HepG2 (cell line): ENCODE measurements at regions not wholly inside any gene's neighbourhood (a gene's known extent, or its start where the extent isn't known, plus 50 kb on each side); places are given as distances from the start of the nearest gene placed in this dataset.

Experiments
- ATAC-seq: fragments of 200-7000 bp; cut with Tn5 transposase; 3 replicates; pipeline ENCODE4 v1.9.1; 2020; ENCODE audit warnings: mild to moderate bottlenecking, moderate library complexity
- BruUV-seq: library from RNA; stranded (reverse); fragments of 400-500 nt; replicated peaks from 2 replicates; lab custom pipeline; 2021; lab: Mats Ljungman, UMichigan
- CTCF ChIA-PET: fragments of 300-600 bp; formaldehyde crosslinking; extraction: SDS; loops from one replicate; lab custom pipeline; 2021; ENCODE audit warnings: low total read pairs, inconsistent platforms, low intra/inter-chr PET ratio; lab: Yijun Ruan, JAX
- POLR2A ChIA-PET: fragments of 350-600 bp; sonication (Branson Sonifier 250); formaldehyde crosslinking; loops from one replicate; lab custom pipeline; 2020; ENCODE audit warnings: antibody characterized with exemption, inconsistent platforms; lab: Yijun Ruan, JAX
- DNase-seq: peaks from one replicate; pipeline ENCODE4 v3.0.0-alpha.2; 2015; ENCODE audit warnings: low spot score
- FAIRE-seq: peaks from 3 replicates; lab custom pipeline; 2011; peaks lifted over from hg19 to GRCh38; lab: Jason Lieb, UNC
- H2AFZ ChIP-seq: one replicate; pipeline ENCODE4 v1.6.1; 2011; ENCODE audit warnings: low read length, inconsistent platforms
- H3K27ac ChIP-seq: fragments of 300-600 bp; 3 replicates; pipeline ENCODE4 v1.8.0; 2011; ENCODE audit warnings: mixed run types, mild to moderate bottlenecking, mixed read lengths, low read length, inconsistent platforms; ENCODE audit not compliant: insufficient read depth; ENCODE audit errors: extremely low read length
- H3K27me3 ChIP-seq, 2 experiments: fragments of 200-600 bp in 1 of 2; 2 replicates in 1 of 2; 3 replicates in 1 of 2; pipeline versions ENCODE4 v1.6.0 to v1.8.0; 2011; ENCODE audit warnings: low read length in 2 of 2, mild to moderate bottlenecking in 2 of 2, moderate library complexity in 2 of 2, inconsistent platforms in 1 of 2; ENCODE audit not compliant: insufficient read depth in 2 of 2, control insufficient read depth in 1 of 2
- H3K36me3 ChIP-seq, 2 experiments: fragments of 200-600 bp in 1 of 2; replicated peaks in 1 of 2; 2 replicates in 1 of 2; 3 replicates in 1 of 2; pipeline versions ENCODE4 v1.5.1 to v1.8.0; 2011; ENCODE audit warnings: low read length in 2 of 2, inconsistent platforms in 1 of 2; ENCODE audit not compliant: insufficient read depth in 2 of 2, control insufficient read depth in 1 of 2
- H3K4me1 ChIP-seq: 2 replicates; pipeline ENCODE4 v1.5.1; 2012; ENCODE audit warnings: low read length, inconsistent platforms; ENCODE audit not compliant: insufficient read depth
- H3K4me2 ChIP-seq: 2 replicates; pipeline ENCODE4 v1.6.0; 2011; ENCODE audit warnings: low read depth, low read length, inconsistent platforms
- H3K4me3 ChIP-seq, 3 experiments: fragments of 200-600 bp in 1 of 3; sonication (generic), shearing (Covaris generic) in 1 of 3; replicated peaks in 1 of 3; 2 replicates each; pipeline ENCODE4 v1.5.1; 2011 to 2016; ENCODE audit warnings: low read length in 3 of 3, inconsistent platforms in 2 of 3, low read depth in 2 of 3, mild to moderate bottlenecking in 2 of 3, control low read depth in 1 of 3, mixed read lengths in 1 of 3; ENCODE audit not compliant: insufficient read depth in 1 of 3
- H3K79me2 ChIP-seq: one replicate; pipeline ENCODE4 v1.6.1; 2011; ENCODE audit warnings: low read length, inconsistent platforms; ENCODE audit not compliant: insufficient read depth
- H3K9ac ChIP-seq: 2 replicates; pipeline ENCODE4 v1.6.0; 2011; ENCODE audit warnings: mild to moderate bottlenecking, low read depth, low read length, inconsistent platforms; ENCODE audit not compliant: insufficient read depth
- H3K9me3 ChIP-seq: 2 replicates; pipeline ENCODE4 v1.5.1; 2012; ENCODE audit warnings: mild to moderate bottlenecking, low read length
- H4K20me1 ChIP-seq: 2 replicates; pipeline ENCODE4 v1.6.0; 2011; ENCODE audit warnings: inconsistent platforms, mild to moderate bottlenecking, low read length, moderate library complexity; ENCODE audit not compliant: insufficient read depth
- AHR ChIP-seq: IDR thresholded peaks from 2 replicates; pipeline ENCODE4 v1.6.1; 2018; ENCODE audit warnings: missing genetic modification reagents, missing compliant biosample characterization
- DZIP1 ChIP-seq: sonication (generic); formaldehyde crosslinking; IDR thresholded peaks from 2 replicates; pipeline ENCODE4 v1.5.0; 2020; ENCODE audit warnings: mild to moderate bottlenecking, missing genetic modification reagents
- FOXA3 ChIP-seq: IDR thresholded peaks from 2 replicates; pipeline ENCODE4 v1.6.1; 2016; ENCODE audit warnings: missing genetic modification reagents, missing compliant biosample characterization
- KDM4B ChIP-seq: sonication (generic); formaldehyde crosslinking; IDR thresholded peaks from 2 replicates; pipeline ENCODE4 v1.4.0; 2020; ENCODE audit warnings: missing genetic modification reagents
- NFE2 ChIP-seq: sonication (generic); formaldehyde crosslinking; IDR thresholded peaks from 2 replicates; pipeline ENCODE4 v1.4.0; 2020; ENCODE audit warnings: missing genetic modification reagents
- PBX2 ChIP-seq: IDR thresholded peaks from 2 replicates; pipeline ENCODE4 v1.6.1; 2016; ENCODE audit warnings: control low read depth
- TRIM22 ChIP-seq: fragments of 450-650 bp; IDR thresholded peaks from 2 replicates; pipeline ENCODE4 v1.6.1; 2017
- ZBTB49 ChIP-seq: sonication (generic); formaldehyde crosslinking; IDR thresholded peaks from 2 replicates; pipeline ENCODE4 v1.4.0; 2020; ENCODE audit warnings: missing genetic modification reagents, borderline replicate concordance
- ZNF224 ChIP-seq: sonication (generic); formaldehyde crosslinking; IDR thresholded peaks from 2 replicates; pipeline ENCODE4 v1.5.0; 2020; ENCODE audit warnings: mild to moderate bottlenecking, missing genetic modification reagents
- ZNF274 ChIP-seq: sonication (generic); formaldehyde crosslinking; IDR thresholded peaks from 2 replicates; pipeline ENCODE4 v1.5.1; 2020; ENCODE audit warnings: mild to moderate bottlenecking, missing genetic modification reagents
- ZNF317 ChIP-seq: sonication (generic); formaldehyde crosslinking; IDR thresholded peaks from 2 replicates; pipeline ENCODE4 v1.5.0; 2020; ENCODE audit warnings: mild to moderate bottlenecking, missing genetic modification reagents
- ZNF720 ChIP-seq: sonication (generic); formaldehyde crosslinking; IDR thresholded peaks from 2 replicates; pipeline ENCODE4 v1.4.0; 2020; ENCODE audit warnings: missing genetic modification reagents
- ZNF883 ChIP-seq: sonication (generic); formaldehyde crosslinking; IDR thresholded peaks from 2 replicates; pipeline ENCODE4 v1.5.1; 2020; ENCODE audit warnings: mild to moderate bottlenecking, missing genetic modification reagents; ENCODE audit errors: not compliant biosample characterization
- WGBS: methylation state at CpG from one replicate; pipeline ENCODE4 v1.1.6; 2017; ENCODE audit warnings: low lambda C conversion rate; 5-methylcytosine and 5-hydroxymethylcytosine counted together
- in situ Hi-C: cut with HindIII; loops from 2 replicates; pipeline ENCODE4 v1.10.0; 2017; ENCODE audit warnings: low pct_unique_long_range_greater_than_20kb; ENCODE audit not compliant: extremely low pct_ligation_motif_present
- intact Hi-C: fragments of 100-400 bp; cut with micrococcal nuclease; formaldehyde crosslinking; loops from one replicate; pipeline ENCODE4 v1.10.0; 2022; ENCODE audit not compliant: unreplicated experiment

- no peak for TF ChIP-seq TRIM22
- no peak for TF ChIP-seq PBX2 (CRISPR knock-in tag)
- TF ChIP-seq KDM4B (CRISPR knock-in tag), result no peak
- TF ChIP-seq ZNF720, result no peak
- no peak for TF ChIP-seq ZNF883 (CRISPR knock-in tag)
- TF ChIP-seq DZIP1 (CRISPR knock-in tag), result no peak
These were observed 355.6 kb upstream of the DAB2 start (continued) for GRCh38 chr5:39780347-39780746.

GRCh38 chr5:39779831-39780230 lies 355.1 kb upstream of the DAB2 start:
- ChIA-PET CTCF (no interaction called here), POLR2A (no interaction called here)
- in situ Hi-C loops (no loop called here), intact Hi-C loops (no loop called here)
- DNase-seq, result no peak
- H3K36me3 ChIP-seq, result no peaks in the 10 kb centered on the region
- WGBS, result 90% methylated on average over 1 of the region's 1 CpG
- no peak for FAIRE-seq
- ATAC-seq, result no peak
- H3K27ac ChIP-seq, result no peak overlapping the region
- no peak overlapping the region for H3K4me2 ChIP-seq
- no peaks in the 10 kb centered on the region for H3K79me2 ChIP-seq
- no peak overlapping the region for H2AFZ ChIP-seq
- no TSS peak for BruUV-seq
- TF ChIP-seq ZNF224 (CRISPR knock-in tag) (no peak), FOXA3 (CRISPR knock-in tag) (no peak), NFE2 (CRISPR knock-in tag) (no peak), ZBTB49 (no peak), AHR (CRISPR knock-in tag) (no peak), ZNF317 (CRISPR knock-in tag) (no peak), ZNF274 (CRISPR knock-in tag) (no peak)
- H3K4me3 ChIP-seq, result no peak overlapping the region
- no peaks in the 10 kb centered on the region for H3K27me3 ChIP-seq
- no peaks in the 10 kb centered on the region for H3K4me1 ChIP-seq
- H3K9me3 ChIP-seq, result no peaks in the 10 kb centered on the region
- no peaks in the 10 kb centered on the region for H4K20me1 ChIP-seq
- H3K9ac ChIP-seq, result no peak overlapping the region
